ENCODE measurements at regions not wholly inside any gene's neighbourhood (a gene's known extent, or its start where the extent isn't known, plus 50 kb on each side); places are given as distances from the start of the nearest gene placed in this dataset.

- peak in 2 of 4 donors; percentile 42 to 79 for ATAC-seq
- Histone ChIP-seq H3K27me3 (no peaks in the 10 kb centered on the region), H3K36me3 (no peaks in the 10 kb centered on the region), H3K27ac (no peak overlapping the region), H3K4me3 (no peak overlapping the region), H3K4me1 (no peaks in the 10 kb centered on the region), H3K9me3 (no peaks in the 10 kb centered on the region)
- intact Hi-C loops (cut with DNase I) = no loop called here
- DNase-seq = no peak
- WGBS (ENCODE audit: insufficient coverage, low coverage, low lambda C conversion rate, missing lambda C conversion rate) = 23% methylated on average over 4 of the region's 4 CpGs
- TF ChIP-seq POLR2A (IDR thresholded peaks at IDR 0.05) (no peak), CTCF (IDR thresholded peaks at IDR 0.05) (no peak)
These were observed 1293.3 kb downstream of the EPHA7 start for GRCh38 chr6:92126088-92126487.

- no peaks in the 10 kb centered on the region for H3K27me3 ChIP-seq
- intact Hi-C loops (cut with DNase I) = no loop called here
- TF ChIP-seq POLR2A (IDR thresholded peaks at IDR 0.05) (no peak), CTCF (IDR thresholded peaks at IDR 0.05) (no peak)
- WGBS (ENCODE audit: insufficient coverage, low coverage, low lambda C conversion rate, missing lambda C conversion rate) = 55% methylated on average over 4 of the region's 4 CpGs
- H3K4me3 ChIP-seq = no peak overlapping the region
- no peak for ATAC-seq
- H3K9me3 ChIP-seq = no peaks in the 10 kb centered on the region
- no peaks in the 10 kb centered on the region for H3K36me3 ChIP-seq
- no peak for DNase-seq
- H3K27ac ChIP-seq = no peak overlapping the region
- H3K4me1 ChIP-seq = no peaks in the 10 kb centered on the region
These were observed 1293.7 kb downstream of the EPHA7 start for GRCh38 chr6:92125681-92126080.

GRCh38 chr6:92124200-92124651 is 1295.1 kb downstream of the EPHA7 start:
- H3K27ac ChIP-seq = no peak overlapping the region
- no peaks in the 10 kb centered on the region for H3K4me1 ChIP-seq
- TF ChIP-seq CTCF (IDR thresholded peaks at IDR 0.05) (no peak), POLR2A (IDR thresholded peaks at IDR 0.05) (no peak)
- DNase-seq = no peak
- no peak for ATAC-seq
- H3K4me3 ChIP-seq = no peak overlapping the region
- H3K27me3 ChIP-seq = no peaks in the 10 kb centered on the region
- 48% methylated on average over 6 of the region's 7 CpGs for WGBS (ENCODE audit: insufficient coverage, low coverage, low lambda C conversion rate, missing lambda C conversion rate)
- H3K36me3 ChIP-seq = no peaks in the 10 kb centered on the region
- H3K9me3 ChIP-seq = no peaks in the 10 kb centered on the region
- intact Hi-C loops (cut with DNase I) = no loop called here

GRCh38 chr6:92122746-92123145 is 1296.6 kb downstream of the EPHA7 start:
- Histone ChIP-seq H3K4me1 (no peaks in the 10 kb centered on the region), H3K27ac (no peak overlapping the region), H3K9me3 (no peaks in the 10 kb centered on the region), H3K27me3 (no peaks in the 10 kb centered on the region), H3K36me3 (no peaks in the 10 kb centered on the region), H3K4me3 (no peak overlapping the region)
- ATAC-seq = no peak
- TF ChIP-seq POLR2A (IDR thresholded peaks at IDR 0.05) = no peak
- TF ChIP-seq CTCF (IDR thresholded peaks at IDR 0.05) = peak in 3 of 4 donors; percentile 14 to 25 (median 18)
- whole genome bisulfite sequencing (ENCODE audit: insufficient coverage, low coverage, low lambda C conversion rate, missing lambda C conversion rate) = 29% methylated on average over 3 of the region's 3 CpGs
- DNase-seq = no peak
- intact Hi-C loops (cut with DNase I) = no loop called here

- 37% methylated on average over 2 of the region's 2 CpGs for WGBS (ENCODE audit: insufficient coverage, low coverage, low lambda C conversion rate, missing lambda C conversion rate)
- Histone ChIP-seq H3K9me3 (no peaks in the 10 kb centered on the region), H3K27ac (no peak overlapping the region), H3K27me3 (no peaks in the 10 kb centered on the region), H3K4me3 (no peak overlapping the region), H3K4me1 (no peaks in the 10 kb centered on the region), H3K36me3 (no peaks in the 10 kb centered on the region)
- no peak for DNase-seq
- intact Hi-C loops (cut with DNase I) = no loop called here
- no peak for TF ChIP-seq POLR2A (IDR thresholded peaks at IDR 0.05)
- no peak for TF ChIP-seq CTCF (IDR thresholded peaks at IDR 0.05)
- ATAC-seq = no peak
These were observed 1298.1 kb downstream of the EPHA7 start for GRCh38 chr6:92121228-92121627.
